Suprapubic skin (tissue), 4 donors: ENCODE measurements at regions not wholly inside any gene's neighbourhood (a gene's known extent, or its start where the extent isn't known, plus 50 kb on each side); places are given as distances from the start of the nearest gene placed in this dataset.

Experiments
- DNase-seq, 2 donors: peaks; one replicate each; pipeline ENCODE4 v3.0.0-alpha.2; 2019; ENCODE audit warnings: low spot score in 2 of 2
- H3K27ac ChIP-seq: fragments of 200-600 bp; sonication (generic); one replicate; pipeline ENCODE4 v1.5.1; 2019
- H3K27me3 ChIP-seq: fragments of 200-600 bp; sonication (generic); one replicate; pipeline ENCODE4 v1.5.1; 2019
- H3K36me3 ChIP-seq: fragments of 200-600 bp; sonication (generic); one replicate; pipeline ENCODE4 v1.5.1; 2019
- H3K4me1 ChIP-seq: fragments of 200-600 bp; sonication (generic); one replicate; pipeline ENCODE4 v1.5.1; 2019
- H3K4me3 ChIP-seq: fragments of 200-600 bp; sonication (generic); one replicate; pipeline ENCODE4 v1.5.1; 2019; ENCODE audit warnings: mild to moderate bottlenecking
- H3K9me3 ChIP-seq: fragments of 200-600 bp; sonication (generic); one replicate; pipeline ENCODE4 v1.5.1; 2019
- CTCF ChIP-seq, 2 donors: fragments of 200-600 bp in 1 of 2; fragments of 450-650 bp in 1 of 2; sonication (generic) in 1 of 2; IDR thresholded peaks; one replicate each; pipeline ENCODE4 v1.5.1; 2016 to 2019; ENCODE audit warnings: antibody characterized with exemption in 2 of 2, mild to moderate bottlenecking in 1 of 2, moderate library complexity in 1 of 2
- EP300 ChIP-seq: sonication (generic); formaldehyde crosslinking; IDR thresholded peaks from one replicate; pipeline ENCODE4 v1.6.1; 2017; ENCODE audit warnings: antibody characterized with exemption
- POLR2A ChIP-seq, 2 donors: fragments of 450-650 bp; IDR thresholded peaks; one replicate each; pipeline ENCODE4 v1.6.1; 2017; ENCODE audit warnings: antibody characterized with exemption in 2 of 2, mild to moderate bottlenecking in 2 of 2, moderate library complexity in 2 of 2
- POLR2AphosphoS5 ChIP-seq, 3 donors: sonication (generic); formaldehyde crosslinking; IDR thresholded peaks; one replicate each; pipeline ENCODE4 v1.6.1; 2017; ENCODE audit warnings: antibody characterized with exemption in 3 of 3
- WGBS: methylation state at CpG from one replicate; pipeline ENCODE4 v1.1.5; 2018; 5-methylcytosine and 5-hydroxymethylcytosine counted together

GRCh38 chrX:122850326-122850725, 333.8 kb upstream of the GRIA3 start:
- Histone ChIP-seq H3K27me3 (no peaks in the 10 kb centered on the region), H3K4me3 (no peak overlapping the region), H3K4me1 (no peaks in the 10 kb centered on the region), H3K27ac (no peak overlapping the region), H3K36me3 (no peaks in the 10 kb centered on the region), H3K9me3 (no peaks in the 10 kb centered on the region)
- WGBS = 74% methylated on average over 4 of the region's 4 CpGs
- no peak for DNase-seq
- TF ChIP-seq POLR2A (IDR thresholded peaks at IDR 0.05) (no peak), CTCF (IDR thresholded peaks at IDR 0.05) (no peak), POLR2AphosphoS5 (IDR thresholded peaks at IDR 0.05) (no peak), EP300 (no peak)

- no peak for TF ChIP-seq POLR2A (IDR thresholded peaks at IDR 0.05)
- TF ChIP-seq CTCF (IDR thresholded peaks at IDR 0.05) = no peak
- no peak for TF ChIP-seq EP300
- no peak for TF ChIP-seq POLR2AphosphoS5 (IDR thresholded peaks at IDR 0.05)
- WGBS = 46% methylated on average over 2 of the region's 2 CpGs
- no peak for DNase-seq
- Histone ChIP-seq H3K4me1 (no peaks in the 10 kb centered on the region), H3K27ac (no peak overlapping the region), H3K36me3 (no peaks in the 10 kb centered on the region), H3K27me3 (no peaks in the 10 kb centered on the region), H3K4me3 (no peak overlapping the region), H3K9me3 (no peaks in the 10 kb centered on the region)
These were observed 327.9 kb upstream of the GRIA3 start for GRCh38 chrX:122856205-122856604.

- whole genome bisulfite sequencing = 42% methylated on average over 2 of the region's 2 CpGs
- H3K9me3 ChIP-seq = no peaks in the 10 kb centered on the region
- H3K4me1 ChIP-seq = no peaks in the 10 kb centered on the region
- DNase-seq = no peak
- no peaks in the 10 kb centered on the region for H3K27me3 ChIP-seq
- no peak overlapping the region for H3K4me3 ChIP-seq
- H3K27ac ChIP-seq = no peak overlapping the region
- TF ChIP-seq CTCF (IDR thresholded peaks at IDR 0.05) (no peak), EP300 (no peak), POLR2AphosphoS5 (IDR thresholded peaks at IDR 0.05) (no peak), POLR2A (IDR thresholded peaks at IDR 0.05) (no peak)
- H3K36me3 ChIP-seq = no peaks in the 10 kb centered on the region
These were observed 326.3 kb upstream of the GRIA3 start for GRCh38 chrX:122857734-122858133.

GRCh38 chrX:122863067-122863466, 321.0 kb upstream of the GRIA3 start:
- Histone ChIP-seq H3K9me3 (no peaks in the 10 kb centered on the region), H3K27ac (no peak overlapping the region), H3K36me3 (no peaks in the 10 kb centered on the region), H3K4me1 (no peaks in the 10 kb centered on the region), H3K4me3 (no peak overlapping the region), H3K27me3 (no peaks in the 10 kb centered on the region)
- TF ChIP-seq CTCF (IDR thresholded peaks at IDR 0.05) (no peak), POLR2AphosphoS5 (IDR thresholded peaks at IDR 0.05) (no peak), POLR2A (IDR thresholded peaks at IDR 0.05) (no peak), EP300 (no peak)
- DNase-seq = no peak
- 59% methylated on average over 3 of the region's 3 CpGs for WGBS

GRCh38 chrX:122866532-122866931, 317.5 kb upstream of the GRIA3 start:
- no peak overlapping the region for H3K4me3 ChIP-seq
- H3K4me1 ChIP-seq = no peaks in the 10 kb centered on the region
- no peaks in the 10 kb centered on the region for H3K9me3 ChIP-seq
- DNase-seq = no peak
- TF ChIP-seq EP300 (no peak), POLR2AphosphoS5 (IDR thresholded peaks at IDR 0.05) (no peak), POLR2A (IDR thresholded peaks at IDR 0.05) (no peak), CTCF (IDR thresholded peaks at IDR 0.05) (no peak)
- H3K27me3 ChIP-seq = no peaks in the 10 kb centered on the region
- no peak overlapping the region for H3K27ac ChIP-seq
- H3K36me3 ChIP-seq = no peaks in the 10 kb centered on the region
- WGBS = 50% methylated on average over 2 of the region's 2 CpGs
